Type B pancreatic cell (in vitro differentiated cells): ENCODE measurements at regions not wholly inside any gene's neighbourhood (a gene's known extent, or its start where the extent isn't known, plus 50 kb on each side); places are given as distances from the start of the nearest gene placed in this dataset.
"Not testable (repeated sequence)": the region's sequence is repeated elsewhere in the genome, so short reads cannot be mapped to it uniquely, and the experiment has no call there.

Experiments used
- DNase-seq: peaks from one replicate; pipeline ENCODE4 v3.0.0; 2021; ENCODE audit warnings: mixed read lengths; ENCODE audit not compliant: unreplicated experiment; ENCODE audit errors: extremely low spot score
- H3K27ac Mint-ChIP-seq: 2 replicates; pipeline ENCODE4 v1.8.0; 2021; ENCODE audit warnings: mild to moderate bottlenecking, mixed read lengths
- H3K27me3 Mint-ChIP-seq: 2 replicates; pipeline ENCODE4 v1.8.0; 2021; ENCODE audit warnings: mixed read lengths
- H3K36me3 Mint-ChIP-seq: 2 replicates; pipeline ENCODE4 v1.8.0; 2021; ENCODE audit warnings: mixed read lengths
- H3K4me1 Mint-ChIP-seq: one replicate; pipeline ENCODE4 v1.8.0; 2021; ENCODE audit warnings: mixed read lengths; ENCODE audit not compliant: unreplicated experiment
- H3K4me3 Mint-ChIP-seq: 2 replicates; pipeline ENCODE4 v1.8.0; 2021; ENCODE audit warnings: mild to moderate bottlenecking, mixed read lengths
- H3K9me3 Mint-ChIP-seq: 2 replicates; pipeline ENCODE4 v1.8.0; 2021; ENCODE audit warnings: mixed read lengths
- CTCF ChIP-seq: fragments of 200-600 bp; sonication (generic); conservative IDR thresholded peaks from 2 replicates; pipeline ENCODE4 v1.5.0; 2021; ENCODE audit warnings: antibody characterized with exemption, mild to moderate bottlenecking

GRCh38 chr6:125623085-125623484, 126.3 kb upstream of the HEY2 start:
- peaks cover 5% of the 10 kb centered on the region for H3K9me3 Mint-ChIP-seq
- no peak for TF ChIP-seq CTCF
- H3K36me3 Mint-ChIP-seq, result no peaks in the 10 kb centered on the region
- H3K4me3 Mint-ChIP-seq, result no peak overlapping the region
- H3K27ac Mint-ChIP-seq, result no peak overlapping the region
- H3K27me3 Mint-ChIP-seq, result peaks cover 8% of the 10 kb centered on the region
- no peak for DNase-seq
- peaks cover 8% of the 10 kb centered on the region for H3K4me1 Mint-ChIP-seq

GRCh38 chr6:125631165-125631564, 118.3 kb upstream of the HEY2 start:
- Mint-ChIP-seq H3K27me3 (peaks cover 3% of the 10 kb centered on the region), H3K4me3 (no peak overlapping the region), H3K9me3 (no peaks in the 10 kb centered on the region), H3K27ac (no peak overlapping the region), H3K4me1 (peaks cover 18% of the 10 kb centered on the region), H3K36me3 (no peaks in the 10 kb centered on the region)
- TF ChIP-seq CTCF, result no peak
- DNase-seq, result no peak

GRCh38 chr6:125636011-125636410, 113.4 kb upstream of the HEY2 start:
- peaks cover 24% of the 10 kb centered on the region for H3K4me1 Mint-ChIP-seq
- DNase-seq, result not testable (repeated sequence)

GRCh38 chr6:125636671-125637070, 112.8 kb upstream of the HEY2 start:
- TF ChIP-seq CTCF, result no peak
- no peak overlapping the region for H3K27ac Mint-ChIP-seq
- no peak overlapping the region for H3K4me3 Mint-ChIP-seq
- no peak for DNase-seq
- no peaks in the 10 kb centered on the region for H3K27me3 Mint-ChIP-seq
- no peaks in the 10 kb centered on the region for H3K9me3 Mint-ChIP-seq
- H3K4me1 Mint-ChIP-seq, result peaks cover 30% of the 10 kb centered on the region
- H3K36me3 Mint-ChIP-seq, result no peaks in the 10 kb centered on the region

More at GRCh38 chr6:125636011-125636410, 113.4 kb upstream of the HEY2 start:
- H3K4me3 Mint-ChIP-seq, H3K9me3 Mint-ChIP-seq, H3K27me3 Mint-ChIP-seq, H3K36me3 Mint-ChIP-seq, H3K27ac Mint-ChIP-seq: not testable (repeated sequence)

GRCh38 chr6:125637207-125637606, 112.2 kb upstream of the HEY2 start:
- H3K4me3 Mint-ChIP-seq, result no peak overlapping the region
- TF ChIP-seq CTCF, result no peak
- H3K4me1 Mint-ChIP-seq, result peaks cover 32% of the 10 kb centered on the region
- DNase-seq, result no peak
- no peaks in the 10 kb centered on the region for H3K36me3 Mint-ChIP-seq
- H3K9me3 Mint-ChIP-seq, result no peaks in the 10 kb centered on the region
- H3K27ac Mint-ChIP-seq, result no peak overlapping the region
- no peaks in the 10 kb centered on the region for H3K27me3 Mint-ChIP-seq

GRCh38 chr6:125639466-125640020, 109.9 kb upstream of the HEY2 start:
- DNase-seq, result no peak
- H3K27me3 Mint-ChIP-seq, result no peaks in the 10 kb centered on the region
- H3K4me1 Mint-ChIP-seq, result peaks cover 32% of the 10 kb centered on the region
- TF ChIP-seq CTCF, result no peak
- no peaks in the 10 kb centered on the region for H3K36me3 Mint-ChIP-seq
- no peaks in the 10 kb centered on the region for H3K9me3 Mint-ChIP-seq
- H3K4me3 Mint-ChIP-seq, result no peak overlapping the region
- H3K27ac Mint-ChIP-seq, result no peak overlapping the region
